GM19035 (cell line): ENCODE measurements at regions not wholly inside any gene's neighbourhood (a gene's known extent, or its start where the extent isn't known, plus 50 kb on each side); places are given as distances from the start of the nearest gene placed in this dataset.

Source experiments
- ATAC-seq: cut with Tn5 transposase; IDR thresholded peaks from one replicate; pipeline ENCODE4 v1.9.1; 2021; ENCODE audit not compliant: unreplicated experiment

- ATAC-seq: no peak
These were observed 90.4 kb upstream of the ATF7IP start for GRCh38 chr12:14275111-14275510.

GRCh38 chr12:14275886-14276285 is 89.6 kb upstream of the ATF7IP start:
- no peak for ATAC-seq

DNA sequence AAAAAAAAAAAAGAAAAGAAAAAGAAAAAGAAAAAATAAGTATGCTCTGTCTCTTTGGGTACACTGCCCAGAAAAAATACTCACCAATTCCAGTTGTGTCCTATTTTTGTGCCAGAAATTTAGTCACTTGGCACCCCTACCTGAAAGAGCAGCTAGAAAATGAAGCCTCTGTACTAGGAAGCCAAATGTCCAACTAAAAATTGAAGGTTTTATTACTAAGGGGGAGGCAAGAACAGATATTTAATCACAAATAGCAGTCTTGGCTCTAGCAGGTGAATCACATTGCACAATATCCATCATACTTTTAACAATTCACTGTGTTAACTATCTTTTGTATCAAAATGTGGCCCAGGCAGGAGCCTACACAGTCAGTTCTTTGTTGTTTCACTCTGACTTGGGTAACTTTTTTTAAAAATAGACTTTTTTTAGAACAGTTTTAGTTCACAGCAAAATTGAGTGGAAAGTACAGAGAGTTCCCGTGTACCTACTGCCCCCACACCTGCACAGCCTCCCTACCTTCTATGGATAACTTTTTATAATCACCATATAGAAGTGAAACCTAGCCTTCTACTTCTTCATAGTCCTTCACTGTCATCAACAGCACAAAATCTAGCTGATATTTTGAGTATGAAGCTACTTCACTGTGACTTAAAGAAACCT is 87.1 kb upstream of the ATF7IP start:
- ATAC-seq: no peak

- no peak for ATAC-seq
These were observed 85.6 kb upstream of the ATF7IP start for GRCh38 chr12:14279845-14280244.

DNA sequence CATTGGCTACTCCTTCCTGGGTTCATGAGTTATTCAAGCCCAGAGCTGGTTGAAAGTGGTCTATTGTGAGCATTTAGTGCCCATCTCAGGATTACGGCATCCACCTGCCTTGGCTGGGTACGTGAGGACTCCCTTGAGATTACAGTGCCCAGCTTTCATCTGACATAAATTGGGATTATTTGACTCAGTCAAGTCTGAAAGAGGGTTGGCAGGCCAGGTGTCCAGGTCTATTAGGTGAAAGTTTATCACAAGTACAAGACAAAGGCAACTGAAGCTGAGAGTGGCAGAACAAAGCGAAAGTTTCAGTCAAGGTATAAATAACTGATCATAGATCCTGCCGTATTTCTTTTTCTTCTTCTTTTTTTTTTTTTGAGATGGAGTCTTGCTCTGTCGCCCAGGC is 84.6 kb upstream of the ATF7IP start:
- no peak for ATAC-seq

GRCh38 chr12:14281539-14281938 is 83.9 kb upstream of the ATF7IP start:
- no peak for ATAC-seq

DNA sequence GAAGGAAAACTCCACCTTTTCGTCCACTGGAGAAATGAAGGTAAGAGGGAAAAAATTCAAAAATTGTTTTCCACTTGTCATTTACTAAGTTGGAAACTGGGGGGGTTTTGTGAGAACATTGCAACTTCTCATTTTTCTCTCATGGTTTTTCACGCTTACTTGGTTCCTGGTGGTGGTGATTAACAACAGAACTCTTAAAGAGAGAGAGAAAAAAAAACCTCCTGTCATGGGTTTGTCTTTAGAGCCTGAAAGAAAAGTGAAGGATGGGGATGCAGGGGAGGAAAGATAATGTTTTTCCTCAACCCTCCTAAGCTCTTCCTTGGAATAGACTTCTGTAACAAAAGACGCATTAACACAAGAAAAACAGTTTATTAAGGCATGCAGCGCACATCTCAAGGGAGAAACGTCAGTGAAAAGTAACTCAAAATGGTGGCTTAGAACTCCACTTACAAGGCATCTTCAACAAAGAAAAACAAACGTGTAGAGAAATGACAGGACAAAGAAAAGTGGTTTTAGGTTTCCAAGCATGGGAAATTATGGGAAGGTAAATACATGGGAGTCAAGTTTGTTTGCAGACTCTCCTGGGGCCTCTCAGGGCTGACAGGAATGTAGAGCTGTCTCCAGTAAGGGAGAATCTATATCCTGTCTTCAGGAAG is 81.9 kb upstream of the ATF7IP start:
- ATAC-seq: peak; percentile 39

GRCh38 chr12:14284184-14284722 is 81.2 kb upstream of the ATF7IP start:
- ATAC-seq: peak; percentile 64

- ATAC-seq: no peak
These were observed 75.9 kb upstream of the ATF7IP start for GRCh38 chr12:14289601-14290000.

DNA sequence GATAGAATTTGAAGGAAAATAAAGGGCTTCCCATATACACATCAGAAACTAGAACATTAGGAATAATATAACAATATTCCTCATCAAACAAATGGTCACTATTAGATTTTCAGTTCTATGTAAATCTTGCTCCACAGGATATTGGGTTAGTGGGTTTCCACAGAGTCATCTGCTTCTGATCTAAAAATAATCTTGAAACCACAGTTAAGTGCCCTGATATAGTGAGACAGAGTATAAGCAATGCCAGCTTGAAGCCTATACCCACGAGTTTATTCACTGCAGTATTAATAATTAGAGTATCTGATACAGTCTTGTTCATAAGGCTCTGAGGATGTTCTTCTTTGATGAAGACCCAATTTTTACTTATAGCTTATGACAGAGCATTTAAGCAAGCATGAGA is 74.5 kb upstream of the ATF7IP start:
- ATAC-seq: no peak

DNA sequence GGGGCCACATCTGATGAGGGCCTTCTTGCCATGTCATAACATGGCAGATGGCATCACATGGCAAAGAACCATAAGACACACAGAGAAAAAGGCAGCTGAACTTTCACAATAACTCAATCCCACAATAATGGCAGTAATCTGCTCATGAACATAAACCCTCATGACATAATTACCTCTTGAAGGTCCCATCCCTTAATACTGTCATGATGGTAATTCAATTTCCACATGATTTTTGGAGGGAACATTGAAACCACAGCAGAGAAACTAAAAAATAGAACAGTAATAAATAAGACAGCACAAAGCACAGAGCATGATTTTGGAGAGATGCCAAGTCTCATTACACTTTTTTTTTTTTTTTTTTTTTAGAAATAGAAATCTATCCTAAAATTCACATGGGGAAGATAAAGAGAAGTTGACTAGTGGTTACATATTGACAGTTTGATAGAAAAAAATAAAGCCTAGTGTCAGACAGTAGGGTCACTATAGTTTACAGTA is 61.8 kb upstream of the ATF7IP start:
- ATAC-seq: no peak

DNA sequence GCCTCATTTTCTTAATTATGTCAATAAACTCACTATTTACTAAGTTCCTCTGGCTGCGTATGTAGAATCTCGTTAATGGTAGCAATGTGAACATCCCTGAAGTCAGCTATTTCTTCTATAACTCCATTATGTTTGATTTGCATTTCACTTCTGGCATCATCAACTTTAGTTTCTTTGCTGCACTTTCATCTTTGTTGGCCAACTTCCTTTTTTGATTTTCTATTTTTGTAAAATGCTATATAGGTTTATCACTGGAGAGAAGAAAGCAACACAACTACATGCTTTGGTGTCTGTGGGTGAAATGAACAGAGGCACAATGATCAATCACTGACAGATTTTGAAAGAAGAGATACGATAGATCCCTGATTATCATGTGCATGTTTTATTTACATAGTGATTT is 58.5 kb upstream of the ATF7IP start:
- ATAC-seq: no peak

DNA sequence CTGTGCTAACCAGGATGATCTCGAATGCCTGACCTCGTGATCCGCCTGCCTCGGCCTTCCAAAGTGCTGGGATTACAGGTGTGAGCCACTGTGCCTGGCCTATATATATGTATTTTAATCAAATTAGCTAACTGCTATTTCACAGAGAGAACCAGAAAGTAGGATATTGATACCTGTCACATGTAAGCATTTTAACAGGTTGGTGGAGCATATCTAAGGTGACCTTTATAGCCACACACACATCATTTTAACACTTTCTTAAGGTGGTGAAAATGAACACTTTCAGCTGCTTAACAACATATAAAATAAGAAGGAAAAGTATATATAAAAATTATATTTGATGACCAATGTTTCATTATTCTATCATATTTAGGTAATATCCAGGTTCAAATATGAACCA is 57.0 kb upstream of the ATF7IP start:
- ATAC-seq: no peak

DNA sequence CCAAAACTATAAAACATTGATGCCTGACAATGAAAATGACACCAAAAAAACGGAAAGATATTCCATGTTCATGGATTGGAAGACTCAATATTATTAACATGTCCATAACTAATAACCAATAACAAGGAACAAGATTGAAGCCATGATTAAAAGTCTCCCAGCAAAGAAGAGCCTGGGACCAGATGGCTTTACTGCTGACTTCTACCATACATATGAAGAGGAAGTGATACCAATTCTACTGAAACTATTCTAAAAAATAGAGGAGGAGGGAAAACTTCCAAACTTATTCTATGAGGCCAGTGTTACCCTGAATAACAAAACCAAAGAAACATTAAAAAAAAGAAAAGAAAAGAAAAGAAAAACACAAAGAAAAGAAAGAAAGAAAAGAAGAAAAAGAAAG is 54.6 kb upstream of the ATF7IP start:
- no peak for ATAC-seq

DNA sequence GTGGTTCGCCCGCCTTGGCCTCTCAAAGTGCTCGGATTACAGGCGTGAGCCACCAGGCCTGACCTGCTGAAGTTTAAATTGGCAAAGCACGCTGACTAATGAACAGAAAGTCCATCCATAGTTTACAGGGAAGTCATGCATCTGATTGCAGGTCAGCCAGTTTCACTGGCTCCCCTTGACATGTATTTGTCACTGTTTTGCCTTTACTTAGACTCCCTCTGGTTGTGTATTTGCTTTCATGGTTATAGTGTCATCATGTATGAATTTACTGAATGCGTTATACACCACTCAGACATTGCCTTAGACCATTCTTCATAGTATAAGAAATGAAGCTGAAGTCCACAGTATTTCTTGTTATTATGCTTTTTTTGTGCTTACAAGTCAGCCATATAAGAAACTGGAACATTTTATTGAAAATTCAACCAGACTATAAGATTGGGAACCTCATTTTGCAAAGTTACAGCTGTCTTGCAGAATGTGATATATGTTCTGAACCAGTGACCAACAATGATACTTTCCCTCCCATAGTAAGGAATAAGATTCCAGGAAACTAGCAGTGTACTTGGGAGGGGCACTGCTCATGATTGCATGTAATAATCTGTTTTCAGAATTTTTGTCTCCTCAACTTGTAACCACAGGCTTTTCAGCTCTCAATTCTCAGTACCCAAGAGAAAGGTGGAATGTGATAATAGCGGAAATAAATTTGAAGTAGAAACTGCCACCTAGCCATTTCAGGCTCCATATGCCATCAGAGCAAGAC is 51.9 kb upstream of the ATF7IP start:
- no peak for ATAC-seq

DNA sequence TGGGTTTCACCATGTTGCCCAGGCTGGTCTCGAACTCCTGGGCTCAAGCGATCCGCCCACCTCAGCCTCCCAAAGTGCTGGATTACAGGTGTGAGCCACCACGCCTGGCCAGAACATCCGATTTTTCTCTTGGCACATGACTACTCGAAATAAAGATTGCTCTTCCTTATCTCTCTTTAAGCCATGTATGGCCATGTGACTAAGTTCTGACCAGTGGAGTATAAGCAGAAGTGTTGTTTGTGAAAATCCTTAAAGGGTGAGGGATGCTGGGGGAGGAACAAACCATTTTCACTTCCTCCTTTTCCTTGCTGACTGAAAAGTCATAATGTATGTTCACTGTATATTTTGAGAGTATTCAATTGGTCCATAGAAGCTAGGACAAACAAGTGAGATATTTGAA is 50.7 kb upstream of the ATF7IP start:
- ATAC-seq: no peak

- no peak for ATAC-seq
These were observed 50.0 kb upstream of the ATF7IP start for GRCh38 chr12:14315501-14315900.
